Osteoblast (primary cell): ENCODE measurements at regions not wholly inside any gene's neighbourhood (a gene's known extent, or its start where the extent isn't known, plus 50 kb on each side); places are given as distances from the start of the nearest gene placed in this dataset.

ENCODE experiments used
- DNase-seq: peaks from one replicate; pipeline ENCODE4 v3.0.0; 2011; ENCODE audit warnings: low spot score, mixed read lengths; ENCODE audit not compliant: insufficient read length; ENCODE audit errors: missing footprints
- H2AFZ ChIP-seq: 2 replicates; pipeline ENCODE4 v1.6.0; 2011; ENCODE audit warnings: mild to moderate bottlenecking, low read length
- H3K27ac ChIP-seq: 2 replicates; pipeline ENCODE4 v1.5.1; 2011; ENCODE audit warnings: mild to moderate bottlenecking, low read depth, low read length, moderate library complexity
- H3K27me3 ChIP-seq: 2 replicates; pipeline ENCODE4 v1.6.0; 2012; ENCODE audit warnings: mild to moderate bottlenecking, control low read depth, inconsistent platforms, low read length, moderate library complexity; ENCODE audit not compliant: insufficient read depth
- H3K36me3 ChIP-seq: 2 replicates; pipeline ENCODE4 v1.5.1; 2011; ENCODE audit warnings: mild to moderate bottlenecking, low read length, control low read depth, moderate library complexity; ENCODE audit not compliant: insufficient read depth
- H3K4me1 ChIP-seq: 2 replicates; pipeline ENCODE4 v1.5.1; 2011; ENCODE audit warnings: mild to moderate bottlenecking, low read length, control low read depth, moderate library complexity; ENCODE audit not compliant: insufficient read depth
- H3K4me2 ChIP-seq: 2 replicates; pipeline ENCODE4 v1.6.0; 2011; ENCODE audit warnings: mild to moderate bottlenecking, low read length; ENCODE audit not compliant: insufficient read depth
- H3K4me3 ChIP-seq: fragments of 200-600 bp; sonication (generic); 3 replicates; pipeline ENCODE4 v1.5.1; 2012; ENCODE audit warnings: mild to moderate bottlenecking, low read length, inconsistent platforms; ENCODE audit not compliant: insufficient read depth
- H3K79me2 ChIP-seq: 2 replicates; pipeline ENCODE4 v1.6.0; 2012; ENCODE audit warnings: mild to moderate bottlenecking, low read length, control low read depth, inconsistent platforms; ENCODE audit not compliant: insufficient read depth
- H3K9me3 ChIP-seq: 2 replicates; pipeline ENCODE4 v1.5.1; 2011; ENCODE audit warnings: low read depth, low read length, control low read depth
- H4K20me1 ChIP-seq: 2 replicates; pipeline ENCODE4 v1.6.0; 2012; ENCODE audit warnings: mild to moderate bottlenecking, low read length, control low read depth; ENCODE audit not compliant: insufficient read depth
- CTCF ChIP-seq: IDR thresholded peaks from 2 replicates; pipeline ENCODE4 v1.5.1; 2011; ENCODE audit warnings: mild to moderate bottlenecking, low read depth, low read length, moderate library complexity; ENCODE audit errors: extremely low read depth

GRCh38 chr17:70527364-70527888 lies 358.1 kb downstream of the KCNJ2 start:
- no peak for TF ChIP-seq CTCF
- DNase-seq = no peak
- Histone ChIP-seq H3K4me2 (no peak overlapping the region), H3K4me1 (no peaks in the 10 kb centered on the region), H3K9me3 (no peaks in the 10 kb centered on the region), H3K27ac (no peak overlapping the region), H3K27me3 (no peaks in the 10 kb centered on the region), H2AFZ (no peak overlapping the region), H3K79me2 (no peaks in the 10 kb centered on the region), H4K20me1 (no peaks in the 10 kb centered on the region), H3K36me3 (no peaks in the 10 kb centered on the region), H3K4me3 (no peak overlapping the region)

- Histone ChIP-seq H3K27me3 (no peaks in the 10 kb centered on the region), H3K4me3 (no peak overlapping the region), H3K27ac (no peak overlapping the region), H4K20me1 (no peaks in the 10 kb centered on the region), H3K4me1 (no peaks in the 10 kb centered on the region), H3K9me3 (peaks cover 5% of the 10 kb centered on the region), H2AFZ (no peak overlapping the region), H3K36me3 (no peaks in the 10 kb centered on the region), H3K79me2 (no peaks in the 10 kb centered on the region), H3K4me2 (no peak overlapping the region)
- no peak for TF ChIP-seq CTCF
- DNase-seq = no peak
These were observed 364.1 kb downstream of the KCNJ2 start for GRCh38 chr17:70533427-70533826.

- Histone ChIP-seq H3K4me3 (no peak overlapping the region), H3K27ac (no peak overlapping the region), H3K27me3 (no peaks in the 10 kb centered on the region), H3K36me3 (no peaks in the 10 kb centered on the region), H3K79me2 (no peaks in the 10 kb centered on the region), H3K4me2 (no peak overlapping the region), H4K20me1 (no peaks in the 10 kb centered on the region), H3K9me3 (peaks cover 5% of the 10 kb centered on the region), H3K4me1 (no peaks in the 10 kb centered on the region), H2AFZ (no peak overlapping the region)
- no peak for TF ChIP-seq CTCF
- no peak for DNase-seq
These were observed 366.7 kb downstream of the KCNJ2 start for GRCh38 chr17:70535986-70536385.

- H2AFZ ChIP-seq = no peak overlapping the region
- H4K20me1 ChIP-seq = no peaks in the 10 kb centered on the region
- no peak overlapping the region for H3K4me3 ChIP-seq
- DNase-seq = no peak
- no peak overlapping the region for H3K4me2 ChIP-seq
- H3K36me3 ChIP-seq = no peaks in the 10 kb centered on the region
- H3K4me1 ChIP-seq = no peaks in the 10 kb centered on the region
- no peak overlapping the region for H3K27ac ChIP-seq
- H3K9me3 ChIP-seq = peaks cover 5% of the 10 kb centered on the region
- TF ChIP-seq CTCF = no peak
- H3K27me3 ChIP-seq = no peaks in the 10 kb centered on the region
- H3K79me2 ChIP-seq = no peaks in the 10 kb centered on the region
These were observed 370.0 kb downstream of the KCNJ2 start for GRCh38 chr17:70539132-70539924.
